ENCODE measurements at regions not wholly inside any gene's neighbourhood (a gene's known extent, or its start where the extent isn't known, plus 50 kb on each side); places are given as distances from the start of the nearest gene placed in this dataset.

GRCh38 chr15:69755551-69756310 lies 303.1 kb downstream of the RPLP1 start:
- TF ChIP-seq CTCF (IDR thresholded peaks at IDR 0.05) (no peak), EP300 (IDR thresholded peaks at IDR 0.05) (no peak)

Measured in tibial nerve (tissue), 4 donors.